ENCODE measurements at regions not wholly inside any gene's neighbourhood (a gene's known extent, or its start where the extent isn't known, plus 50 kb on each side); places are given as distances from the start of the nearest gene placed in this dataset.

GRCh38 chr6:150713931-150714330 lies 114.2 kb downstream of the PLEKHG1 start:
- no peaks in the 10 kb centered on the region for H3K36me3 Mint-ChIP-seq (ENCODE audit: insufficient read depth, unreplicated experiment)
- H3K4me1 Mint-ChIP-seq (ENCODE audit: insufficient read depth, unreplicated experiment) = peaks cover 5% of the 10 kb centered on the region
- H3K27ac Mint-ChIP-seq (ENCODE audit: low read depth, unreplicated experiment) = no peak overlapping the region
- BruUV-seq (replicated peaks) = no TSS peak
- no peak for DNase-seq (ENCODE audit: unreplicated experiment)
- CTCF ChIA-PET = interaction anchor here (1.0 kb wide), 1 partner anchor 28 kb away, joined by 4 read pairs; no protein-coding TSS in a partner anchor
- H3K9me3 Mint-ChIP-seq (ENCODE audit: unreplicated experiment) = no peaks in the 10 kb centered on the region
- H3K27me3 Mint-ChIP-seq (ENCODE audit: insufficient read depth, unreplicated experiment) = no peaks in the 10 kb centered on the region
- intact Hi-C loops (cut with micrococcal nuclease) = no loop called here
- H3K4me3 Mint-ChIP-seq (ENCODE audit: unreplicated experiment) = no peak overlapping the region
- TF ChIP-seq CTCF (IDR thresholded peaks at IDR 0.05; ENCODE audit: unreplicated experiment) = no peak
- POLR2A ChIA-PET = no interaction called here

- POLR2A ChIA-PET = no interaction called here
Measured at GRCh38 chr6:150715133-150715532, 115.4 kb downstream of the PLEKHG1 start.

GRCh38 chr6:150717419-150717818 lies 117.7 kb downstream of the PLEKHG1 start:
- H3K4me1 Mint-ChIP-seq (ENCODE audit: insufficient read depth, unreplicated experiment) = peaks cover 2% of the 10 kb centered on the region
- ChIA-PET POLR2A (interaction anchor here (1.5 kb wide), 1 partner anchor 11 kb away, joined by 4 read pairs; no protein-coding TSS in a partner anchor), CTCF (no interaction called here)
- TF ChIP-seq CTCF (IDR thresholded peaks at IDR 0.05; ENCODE audit: unreplicated experiment) = no peak
- no peaks in the 10 kb centered on the region for H3K9me3 Mint-ChIP-seq (ENCODE audit: unreplicated experiment)
- BruUV-seq (replicated peaks) = no TSS peak
- H3K27me3 Mint-ChIP-seq (ENCODE audit: insufficient read depth, unreplicated experiment) = peaks cover 12% of the 10 kb centered on the region
- H3K27ac Mint-ChIP-seq (ENCODE audit: low read depth, unreplicated experiment) = no peak overlapping the region
- intact Hi-C loops (cut with micrococcal nuclease) = no loop called here
- DNase-seq (ENCODE audit: unreplicated experiment) = no peak
- no peak overlapping the region for H3K4me3 Mint-ChIP-seq (ENCODE audit: unreplicated experiment)
- H3K36me3 Mint-ChIP-seq (ENCODE audit: insufficient read depth, unreplicated experiment) = no peaks in the 10 kb centered on the region

More at GRCh38 chr6:150715133-150715532, 115.4 kb downstream of the PLEKHG1 start:
- Mint-ChIP-seq H3K9me3 (ENCODE audit: unreplicated experiment) (no peaks in the 10 kb centered on the region), H3K4me3 (ENCODE audit: unreplicated experiment) (no peak overlapping the region), H3K4me1 (ENCODE audit: insufficient read depth, unreplicated experiment) (peaks cover 5% of the 10 kb centered on the region), H3K27me3 (ENCODE audit: insufficient read depth, unreplicated experiment) (peaks cover under 1% of the 10 kb centered on the region), H3K36me3 (ENCODE audit: insufficient read depth, unreplicated experiment) (no peaks in the 10 kb centered on the region), H3K27ac (ENCODE audit: low read depth, unreplicated experiment) (no peak overlapping the region)
- CTCF ChIA-PET = no interaction called here
- TF ChIP-seq CTCF (IDR thresholded peaks at IDR 0.05; ENCODE audit: unreplicated experiment) = no peak
- intact Hi-C loops (cut with micrococcal nuclease) = no loop called here
- no TSS peak for BruUV-seq (replicated peaks)
- DNase-seq (ENCODE audit: unreplicated experiment) = no peak

- POLR2A ChIA-PET = interaction anchor here (0.6 to 0.7 kb wide), 2 partner anchors 31 to 449 kb away, joined by 3 read pairs; no protein-coding TSS in a partner anchor
- DNase-seq (ENCODE audit: unreplicated experiment) = no peak
- TF ChIP-seq CTCF (IDR thresholded peaks at IDR 0.05; ENCODE audit: unreplicated experiment) = no peak
- CTCF ChIA-PET = no interaction called here
- no TSS peak for BruUV-seq (replicated peaks)
- no peak overlapping the region for H3K27ac Mint-ChIP-seq (ENCODE audit: low read depth, unreplicated experiment)
- H3K36me3 Mint-ChIP-seq (ENCODE audit: insufficient read depth, unreplicated experiment) = no peaks in the 10 kb centered on the region
- peaks cover 12% of the 10 kb centered on the region for H3K27me3 Mint-ChIP-seq (ENCODE audit: insufficient read depth, unreplicated experiment)
- no peaks in the 10 kb centered on the region for H3K9me3 Mint-ChIP-seq (ENCODE audit: unreplicated experiment)
- H3K4me1 Mint-ChIP-seq (ENCODE audit: insufficient read depth, unreplicated experiment) = peaks cover 5% of the 10 kb centered on the region
- H3K4me3 Mint-ChIP-seq (ENCODE audit: unreplicated experiment) = no peak overlapping the region
- intact Hi-C loops (cut with micrococcal nuclease) = no loop called here
Measured at GRCh38 chr6:150719099-150719766, 119.5 kb downstream of the PLEKHG1 start.
